Neural cell (in vitro differentiated cells): ENCODE measurements at regions not wholly inside any gene's neighbourhood (a gene's known extent, or its start where the extent isn't known, plus 50 kb on each side); places are given as distances from the start of the nearest gene placed in this dataset.

Experiments used
- H2AFZ ChIP-seq: fragments of 200-600, 300-800 bp; sonication (generic), shearing (Covaris generic); 2 replicates; pipeline ENCODE4 v1.6.0; 2014; ENCODE audit warnings: low read depth, mild to moderate bottlenecking, antibody characterized with exemption, low read length, moderate library complexity
- H3F3A ChIP-seq: fragments of 200-600 bp; shearing (Covaris generic); 2 replicates; pipeline ENCODE4 v1.6.1; 2016; ENCODE audit warnings: mild to moderate bottlenecking, moderate library complexity, mixed read lengths, antibody characterized with exemption, low read length; ENCODE audit not compliant: insufficient read depth, poor library complexity, severe bottlenecking
- H3K27ac ChIP-seq: fragments of 200-600, 300-800 bp; sonication (generic), shearing (Covaris generic); 2 replicates; pipeline ENCODE4 v1.5.1; 2014; ENCODE audit warnings: mild to moderate bottlenecking, low read length, moderate library complexity
- H3K27me3 ChIP-seq: fragments of 300-800, 200-600 bp; sonication (generic), shearing (Covaris generic); 2 replicates; pipeline ENCODE4 v1.6.0; 2014; ENCODE audit warnings: mild to moderate bottlenecking, low read depth, low read length, moderate library complexity; ENCODE audit not compliant: insufficient read depth
- H3K36me3 ChIP-seq: fragments of 300-800, 200-600 bp; sonication (generic), shearing (Covaris generic); 2 replicates; pipeline ENCODE4 v1.5.1; 2014; ENCODE audit warnings: mild to moderate bottlenecking, antibody characterized with exemption, low read length, moderate library complexity; ENCODE audit not compliant: insufficient read depth
- H3K4me2 ChIP-seq: fragments of 300-800, 200-600 bp; sonication (generic), shearing (Covaris generic); 2 replicates; pipeline ENCODE4 v1.6.0; 2014; ENCODE audit warnings: mild to moderate bottlenecking, low read length
- H3K4me3 ChIP-seq: fragments of 300-800, 200-600 bp; sonication (generic), shearing (Covaris generic); 2 replicates; pipeline ENCODE4 v1.5.1; 2014; ENCODE audit warnings: mild to moderate bottlenecking, low read length, moderate library complexity
- H3K79me2 ChIP-seq: fragments of 200-600 bp; shearing (Covaris generic); replicated peaks from 2 replicates; pipeline ENCODE4 v1.6.0; 2014; ENCODE audit warnings: mild to moderate bottlenecking, low read length, moderate library complexity; ENCODE audit not compliant: insufficient read depth
- H3K9ac ChIP-seq: fragments of 300-800, 200-600 bp; sonication (generic), shearing (Covaris generic); 2 replicates; pipeline ENCODE4 v1.6.1; 2016; ENCODE audit warnings: mild to moderate bottlenecking, low read length, mixed read lengths
- H3K9me2 ChIP-seq: fragments of 200-600 bp; shearing (Covaris generic); 2 replicates; pipeline ENCODE4 v1.6.1; 2016; ENCODE audit warnings: mild to moderate bottlenecking, low read length, mixed read lengths; ENCODE audit not compliant: insufficient read depth
- H3K9me3 ChIP-seq: fragments of 200-600, 300-800 bp; sonication (generic), shearing (Covaris generic); 2 replicates; pipeline ENCODE4 v1.6.1; 2016; ENCODE audit warnings: mild to moderate bottlenecking, mixed run types, low read length, moderate library complexity, mixed read lengths
- H4K20me1 ChIP-seq: fragments of 200-600 bp; shearing (Covaris generic); 2 replicates; pipeline ENCODE4 v1.6.1; 2016; ENCODE audit warnings: mild to moderate bottlenecking, mixed run types; ENCODE audit not compliant: insufficient read depth
- CTCF ChIP-seq: fragments of 450-650 bp; IDR thresholded peaks from 2 replicates; pipeline ENCODE4 v1.5.1; 2014; ENCODE audit warnings: antibody characterized with exemption, mild to moderate bottlenecking, moderate library complexity; ENCODE audit not compliant: poor library complexity, severe bottlenecking
- EP300 ChIP-seq: fragments of 450-650 bp; conservative IDR thresholded peaks from 2 replicates; pipeline ENCODE4 v1.6.1; 2014; ENCODE audit warnings: antibody characterized with exemption, mild to moderate bottlenecking, moderate library complexity; ENCODE audit not compliant: poor library complexity, severe bottlenecking
- EZH2 ChIP-seq: fragments of 200-600, 300-800 bp; shearing (Covaris generic), sonication (generic); IDR thresholded peaks from 2 replicates; pipeline ENCODE4 v1.6.1; 2014; ENCODE audit warnings: antibody characterized with exemption, low read length, borderline replicate concordance, mild to moderate bottlenecking; ENCODE audit not compliant: insufficient read depth, poor library complexity, severe bottlenecking
- MXI1 ChIP-seq: fragments of 450-650 bp; conservative IDR thresholded peaks from 2 replicates; pipeline ENCODE4 v1.6.1; 2014; ENCODE audit warnings: antibody characterized with exemption, mild to moderate bottlenecking; ENCODE audit not compliant: poor library complexity, severe bottlenecking
- POLR2AphosphoS5 ChIP-seq: IDR thresholded peaks from 2 replicates; pipeline ENCODE4 v1.6.1; 2012
- RAD21 ChIP-seq: fragments of 450-650 bp; conservative IDR thresholded peaks from 2 replicates; pipeline ENCODE4 v1.6.1; 2014; ENCODE audit warnings: antibody characterized with exemption, mild to moderate bottlenecking, moderate library complexity
- SMC3 ChIP-seq: fragments of 450-650 bp; conservative IDR thresholded peaks from 2 replicates; pipeline ENCODE4 v1.6.1; 2014; ENCODE audit warnings: antibody characterized with exemption, mild to moderate bottlenecking, moderate library complexity; ENCODE audit not compliant: poor library complexity
- TAF1 ChIP-seq: IDR thresholded peaks from 2 replicates; pipeline ENCODE4 v1.6.1; 2012; ENCODE audit warnings: low read depth
- TF ChIP-seq, protein P1 (sequence below): IDR thresholded peaks from 2 replicates; pipeline ENCODE4 v1.6.1; 2012; ENCODE audit warnings: borderline replicate concordance

DNA sequence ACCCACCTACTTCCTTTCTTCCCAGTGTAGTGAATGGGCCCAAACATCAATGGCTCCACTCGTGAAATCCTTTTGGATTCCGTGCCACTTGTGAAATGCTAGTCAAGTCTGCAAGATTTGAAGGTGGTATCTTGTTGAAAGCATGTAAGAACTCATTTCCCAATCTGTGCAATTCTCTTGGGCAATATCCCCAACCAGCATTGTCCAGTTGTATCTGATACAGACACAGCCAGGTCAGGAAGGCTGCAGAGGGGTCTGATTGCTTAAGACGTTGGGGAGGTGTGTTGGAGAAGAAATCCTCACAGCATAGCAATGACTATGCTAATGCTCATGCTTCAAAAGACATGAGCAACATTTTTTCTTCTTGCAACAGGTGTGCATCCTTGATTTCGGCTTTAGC is 164.8 kb downstream of the VEGFC start:
- no peaks in the 10 kb centered on the region for H3K79me2 ChIP-seq
- H3K9me3 ChIP-seq = no peaks in the 10 kb centered on the region
- no peak overlapping the region for H3K27ac ChIP-seq
- no peak overlapping the region for H3K4me3 ChIP-seq
- no peak overlapping the region for H3K4me2 ChIP-seq
- no peaks in the 10 kb centered on the region for H3F3A ChIP-seq
- no peak overlapping the region for H2AFZ ChIP-seq
- no peaks in the 10 kb centered on the region for H3K27me3 ChIP-seq
- H4K20me1 ChIP-seq = no peaks in the 10 kb centered on the region
- TF ChIP-seq RAD21 = no peak
- no peak for TF ChIP-seq EZH2
- TF ChIP-seq, protein P1, sequence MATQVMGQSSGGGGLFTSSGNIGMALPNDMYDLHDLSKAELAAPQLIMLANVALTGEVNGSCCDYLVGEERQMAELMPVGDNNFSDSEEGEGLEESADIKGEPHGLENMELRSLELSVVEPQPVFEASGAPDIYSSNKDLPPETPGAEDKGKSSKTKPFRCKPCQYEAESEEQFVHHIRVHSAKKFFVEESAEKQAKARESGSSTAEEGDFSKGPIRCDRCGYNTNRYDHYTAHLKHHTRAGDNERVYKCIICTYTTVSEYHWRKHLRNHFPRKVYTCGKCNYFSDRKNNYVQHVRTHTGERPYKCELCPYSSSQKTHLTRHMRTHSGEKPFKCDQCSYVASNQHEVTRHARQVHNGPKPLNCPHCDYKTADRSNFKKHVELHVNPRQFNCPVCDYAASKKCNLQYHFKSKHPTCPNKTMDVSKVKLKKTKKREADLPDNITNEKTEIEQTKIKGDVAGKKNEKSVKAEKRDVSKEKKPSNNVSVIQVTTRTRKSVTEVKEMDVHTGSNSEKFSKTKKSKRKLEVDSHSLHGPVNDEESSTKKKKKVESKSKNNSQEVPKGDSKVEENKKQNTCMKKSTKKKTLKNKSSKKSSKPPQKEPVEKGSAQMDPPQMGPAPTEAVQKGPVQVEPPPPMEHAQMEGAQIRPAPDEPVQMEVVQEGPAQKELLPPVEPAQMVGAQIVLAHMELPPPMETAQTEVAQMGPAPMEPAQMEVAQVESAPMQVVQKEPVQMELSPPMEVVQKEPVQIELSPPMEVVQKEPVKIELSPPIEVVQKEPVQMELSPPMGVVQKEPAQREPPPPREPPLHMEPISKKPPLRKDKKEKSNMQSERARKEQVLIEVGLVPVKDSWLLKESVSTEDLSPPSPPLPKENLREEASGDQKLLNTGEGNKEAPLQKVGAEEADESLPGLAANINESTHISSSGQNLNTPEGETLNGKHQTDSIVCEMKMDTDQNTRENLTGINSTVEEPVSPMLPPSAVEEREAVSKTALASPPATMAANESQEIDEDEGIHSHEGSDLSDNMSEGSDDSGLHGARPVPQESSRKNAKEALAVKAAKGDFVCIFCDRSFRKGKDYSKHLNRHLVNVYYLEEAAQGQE = no peak
- TF ChIP-seq TAF1 = no peak
- no peak for TF ChIP-seq MXI1
- TF ChIP-seq EP300 = no peak
- TF ChIP-seq CTCF = no peak
- TF ChIP-seq POLR2AphosphoS5 = no peak
- no peak for TF ChIP-seq SMC3
- no peaks in the 10 kb centered on the region for H3K36me3 ChIP-seq
- H3K9me2 ChIP-seq = no peaks in the 10 kb centered on the region
- H3K9ac ChIP-seq = no peak overlapping the region

DNA sequence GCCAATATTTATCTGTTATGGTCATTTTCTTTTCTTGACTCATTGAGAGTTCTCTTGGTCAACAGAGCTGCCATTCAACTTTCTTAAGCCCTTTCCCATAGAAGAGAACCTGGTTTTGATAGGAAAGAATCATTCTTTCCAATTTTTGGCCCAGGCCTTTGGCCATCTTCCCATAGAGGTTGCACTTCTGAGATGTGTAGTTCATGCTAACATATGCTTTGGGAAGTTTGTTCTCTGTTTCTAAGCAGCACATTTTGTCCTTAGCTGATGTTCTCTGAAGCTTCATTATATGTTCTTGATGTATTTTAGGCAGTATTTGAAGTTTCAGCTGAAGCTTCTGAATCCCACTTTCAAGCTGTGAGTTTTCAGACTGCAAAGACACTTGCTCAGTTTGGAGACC is 161.1 kb downstream of the VEGFC start:
- no peaks in the 10 kb centered on the region for H3K9me3 ChIP-seq
- no peak overlapping the region for H3K27ac ChIP-seq
- no peak overlapping the region for H3K4me2 ChIP-seq
- H3K27me3 ChIP-seq = no peaks in the 10 kb centered on the region
- H3K9ac ChIP-seq = no peak overlapping the region
- H4K20me1 ChIP-seq = no peaks in the 10 kb centered on the region
- no peaks in the 10 kb centered on the region for H3K36me3 ChIP-seq
- H3K79me2 ChIP-seq = no peaks in the 10 kb centered on the region
- no peak overlapping the region for H2AFZ ChIP-seq
- no peaks in the 10 kb centered on the region for H3K9me2 ChIP-seq
- H3F3A ChIP-seq = no peaks in the 10 kb centered on the region
- no peak overlapping the region for H3K4me3 ChIP-seq
- TF ChIP-seq RAD21 = no peak
- no peak for TF ChIP-seq EZH2
- TF ChIP-seq MXI1 = no peak
- TF ChIP-seq, protein P1 = no peak
- TF ChIP-seq CTCF = no peak
- no peak for TF ChIP-seq SMC3
- TF ChIP-seq POLR2AphosphoS5 = no peak
- TF ChIP-seq TAF1 = no peak
- no peak for TF ChIP-seq EP300
